ENCODE measurements at regions not wholly inside any gene's neighbourhood (a gene's known extent, or its start where the extent isn't known, plus 50 kb on each side); places are given as distances from the start of the nearest gene placed in this dataset.

DNA sequence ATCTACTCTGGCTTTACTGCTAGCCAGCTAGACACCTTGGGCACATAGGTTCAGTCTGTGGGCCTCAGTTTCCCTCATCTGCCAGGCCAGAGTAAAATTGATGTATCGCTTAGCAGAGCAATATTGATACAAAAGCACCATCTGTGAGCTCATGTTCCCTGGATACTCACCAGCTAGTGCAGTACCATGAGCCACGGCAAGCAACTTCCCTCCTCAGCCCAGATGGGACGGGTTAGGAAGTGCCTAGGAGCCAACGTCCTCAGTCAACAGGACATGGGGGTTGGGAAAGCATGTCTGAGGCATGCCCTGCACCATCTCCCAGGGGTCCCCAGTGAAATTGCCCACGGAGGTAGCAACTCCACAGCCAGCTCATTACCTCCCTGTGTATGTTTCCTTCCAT is 258.3 kb downstream of the ANKRD60 start:
- CTCF ChIA-PET, result interaction anchor here in 1 of 2 donors (0.5 kb wide), 1 partner anchor 219 kb away, joined by 3 read pairs; no protein-coding TSS in a partner anchor
- H3K9me3 Mint-ChIP-seq, result peaks cover 0 to 7% (median 6%) of the 10 kb centered on the region in 3 donors
- H3K36me3 Mint-ChIP-seq, result no peaks in the 10 kb centered on the region

DNA sequence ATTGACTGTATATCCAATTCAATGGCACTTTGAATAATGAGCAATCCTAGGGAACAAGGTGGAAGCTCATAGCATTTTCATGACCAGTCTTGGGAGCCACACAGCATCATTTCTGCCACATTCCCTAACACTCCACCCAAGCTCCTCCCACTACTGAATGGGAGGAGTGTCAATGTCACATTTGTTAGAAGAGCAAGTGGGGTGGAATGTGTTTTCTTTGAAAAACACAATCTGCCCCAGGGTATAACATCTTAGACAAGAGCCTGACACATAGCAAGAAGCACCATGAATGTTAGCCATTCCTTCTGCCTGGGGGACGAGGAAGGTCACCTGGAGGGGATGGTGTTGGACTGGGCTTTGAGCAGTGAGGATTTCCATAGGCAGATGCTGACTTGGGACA is 258.3 kb upstream of the PMEPA1 start:
- Mint-ChIP-seq H3K4me1 (no peaks in the 10 kb centered on the region), H3K4me3 (no peak overlapping the region), H3K9me3 (no peaks in the 10 kb centered on the region), H3K36me3 (no peaks in the 10 kb centered on the region), H3K27me3 (peaks cover 21 to 27% of the 10 kb centered on the region in 2 donors), H3K27ac (no peak overlapping the region)
- no peaks in the 10 kb centered on the region for H3K4me1 ChIP-seq (ENCODE audit: control insufficient read depth in 1 of 2, extremely low read depth in 1 of 2, insufficient read depth in 2 of 2, low read length in 2 of 2)
- H3K36me3 ChIP-seq (ENCODE audit: control insufficient read depth in 2 of 2, extremely low read depth in 1 of 2, insufficient read depth in 1 of 2, low read length in 1 of 2), result no peaks in the 10 kb centered on the region
- no peak overlapping the region for H3K27ac ChIP-seq (ENCODE audit: low read length)
- H3K27me3 ChIP-seq (replicated peaks in 1 of 2; ENCODE audit: control insufficient read depth in 2 of 2, extremely low read depth in 1 of 2, insufficient read depth in 2 of 2, low read length in 1 of 2), result peaks cover 0 to 41% of the 10 kb centered on the region in 2 experiments
- ChIA-PET CTCF (no interaction called here), POLR2A (no interaction called here)
- ATAC-seq (replicated peaks in 1 of 4) (no peak), DNase-seq (no peak)
- no peak overlapping the region for H3K4me3 ChIP-seq (ENCODE audit: control insufficient read depth in 1 of 2, extremely low read depth in 1 of 2, low read length in 1 of 2)
- WGBS (ENCODE audit: insufficient coverage), result 27% methylated on average over 1 of the region's 1 CpG
- H3K9me3 ChIP-seq, result no peaks in the 10 kb centered on the region

More for the DNA sequence above, 258.3 kb downstream of the ANKRD60 start:
- Mint-ChIP-seq H3K27me3 (peaks cover 16 to 23% of the 10 kb centered on the region in 2 donors), H3K4me3 (no peak overlapping the region), H3K27ac (no peak overlapping the region), H3K4me1 (no peaks in the 10 kb centered on the region)
- Histone ChIP-seq H3K27ac (ENCODE audit: low read length) (no peak overlapping the region), H3K4me1 (ENCODE audit: control insufficient read depth in 1 of 2, extremely low read depth in 1 of 2, insufficient read depth in 2 of 2, low read length in 2 of 2) (no peaks in the 10 kb centered on the region), H3K4me3 (ENCODE audit: control insufficient read depth in 1 of 2, extremely low read depth in 1 of 2, low read length in 1 of 2) (no peak overlapping the region), H3K9me3 (no peaks in the 10 kb centered on the region), H3K36me3 (ENCODE audit: control insufficient read depth in 2 of 2, extremely low read depth in 1 of 2, insufficient read depth in 1 of 2, low read length in 1 of 2) (no peaks in the 10 kb centered on the region), H3K27me3 (replicated peaks in 1 of 2; ENCODE audit: control insufficient read depth in 2 of 2, extremely low read depth in 1 of 2, insufficient read depth in 2 of 2, low read length in 1 of 2) (peaks cover 0 to 35% of the 10 kb centered on the region in 2 experiments)
- 56% methylated on average over 4 of the region's 5 CpGs for WGBS (ENCODE audit: insufficient coverage)
- ATAC-seq (replicated peaks in 1 of 4), result no peak
- no peak for DNase-seq
- POLR2A ChIA-PET, result no interaction called here

DNA sequence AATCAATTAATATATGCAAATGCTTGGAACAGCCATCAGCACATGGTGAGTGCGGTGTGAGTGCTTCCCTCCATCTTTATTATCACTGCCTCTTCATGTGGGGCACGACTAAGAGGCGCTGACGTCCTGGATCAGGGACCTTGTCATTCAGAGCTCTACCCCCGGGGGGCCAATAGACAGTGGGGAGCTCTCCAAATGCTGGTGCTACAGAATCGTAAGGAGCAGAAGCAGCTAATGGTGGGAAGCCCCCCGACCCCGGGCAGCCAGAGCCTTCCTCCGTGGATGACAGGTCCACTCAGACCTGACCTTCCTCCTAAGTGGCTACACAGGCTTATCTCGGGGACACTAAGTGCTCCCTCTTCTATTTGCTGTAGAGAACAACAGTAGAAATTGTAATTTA is 257.5 kb upstream of the PMEPA1 start:
- Histone ChIP-seq H3K27ac (ENCODE audit: low read length) (no peak overlapping the region), H3K9me3 (no peaks in the 10 kb centered on the region), H3K27me3 (replicated peaks in 1 of 2; ENCODE audit: control insufficient read depth in 2 of 2, extremely low read depth in 1 of 2, insufficient read depth in 2 of 2, low read length in 1 of 2) (peaks cover 0 to 39% of the 10 kb centered on the region in 2 experiments), H3K4me1 (ENCODE audit: control insufficient read depth in 1 of 2, extremely low read depth in 1 of 2, insufficient read depth in 2 of 2, low read length in 2 of 2) (no peaks in the 10 kb centered on the region), H3K36me3 (ENCODE audit: control insufficient read depth in 2 of 2, extremely low read depth in 1 of 2, insufficient read depth in 1 of 2, low read length in 1 of 2) (no peaks in the 10 kb centered on the region), H3K4me3 (ENCODE audit: control insufficient read depth in 1 of 2, extremely low read depth in 1 of 2, low read length in 1 of 2) (no peak overlapping the region)
- Mint-ChIP-seq H3K27me3 (peaks cover 21 to 27% of the 10 kb centered on the region in 2 donors), H3K9me3 (no peaks in the 10 kb centered on the region), H3K4me3 (no peak overlapping the region), H3K27ac (no peak overlapping the region), H3K4me1 (no peaks in the 10 kb centered on the region), H3K36me3 (no peaks in the 10 kb centered on the region)
- ChIA-PET POLR2A (no interaction called here), CTCF (no interaction called here)
- ATAC-seq (replicated peaks in 1 of 4) (no peak), DNase-seq (no peak)
- WGBS (ENCODE audit: insufficient coverage), result 79% methylated on average over 7 of the region's 10 CpGs

- 42% methylated on average over 3 of the region's 5 CpGs for WGBS (ENCODE audit: insufficient coverage)
- H3K4me1 ChIP-seq (ENCODE audit: control insufficient read depth in 1 of 2, extremely low read depth in 1 of 2, insufficient read depth in 2 of 2, low read length in 2 of 2), result no peaks in the 10 kb centered on the region
- peaks cover 0 to 37% of the 10 kb centered on the region in 2 experiments for H3K27me3 ChIP-seq (replicated peaks in 1 of 2; ENCODE audit: control insufficient read depth in 2 of 2, extremely low read depth in 1 of 2, insufficient read depth in 2 of 2, low read length in 1 of 2)
- no peaks in the 10 kb centered on the region for H3K36me3 Mint-ChIP-seq
- POLR2A ChIA-PET, result no interaction called here
- no peak overlapping the region for H3K4me3 ChIP-seq (ENCODE audit: control insufficient read depth in 1 of 2, extremely low read depth in 1 of 2, low read length in 1 of 2)
- H3K4me1 Mint-ChIP-seq, result no peaks in the 10 kb centered on the region
- ATAC-seq (replicated peaks in 1 of 4) (no peak), DNase-seq (no peak)
- no peaks in the 10 kb centered on the region for H3K9me3 ChIP-seq
- no peak overlapping the region for H3K27ac Mint-ChIP-seq
- no peak overlapping the region for H3K4me3 Mint-ChIP-seq
- H3K27me3 Mint-ChIP-seq, result peaks cover 21 to 25% of the 10 kb centered on the region in 2 donors
- no peak overlapping the region for H3K27ac ChIP-seq (ENCODE audit: low read length)
- H3K36me3 ChIP-seq (ENCODE audit: control insufficient read depth in 2 of 2, extremely low read depth in 1 of 2, insufficient read depth in 1 of 2, low read length in 1 of 2), result no peaks in the 10 kb centered on the region
- H3K9me3 Mint-ChIP-seq, result no peaks in the 10 kb centered on the region
- CTCF ChIA-PET, result no interaction called here
Observed at GRCh38 chr20:57966620-57967019, 256.8 kb upstream of the PMEPA1 start.

DNA sequence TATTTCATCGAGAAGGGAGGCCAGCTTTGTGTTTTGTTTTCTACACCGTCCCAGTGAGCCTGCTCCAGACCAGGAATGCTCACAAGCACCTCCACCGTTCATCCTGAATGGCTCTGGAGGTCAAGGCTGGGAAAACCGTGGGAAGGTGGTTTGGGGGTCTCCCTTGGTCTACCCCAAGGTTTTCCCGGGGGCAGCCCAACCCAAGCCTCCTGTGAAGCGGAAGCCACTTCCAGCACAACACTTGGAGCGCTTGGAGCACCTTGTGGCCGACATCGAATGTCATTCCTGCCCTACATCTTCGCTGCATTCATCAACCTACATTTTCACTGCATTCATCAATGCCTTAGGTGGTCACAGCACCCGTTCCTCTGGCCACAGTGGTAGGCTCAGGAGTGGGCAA is 255.6 kb upstream of the PMEPA1 start:
- Histone ChIP-seq H3K4me3 (ENCODE audit: control insufficient read depth in 1 of 2, extremely low read depth in 1 of 2, low read length in 1 of 2) (no peak overlapping the region), H3K9me3 (no peaks in the 10 kb centered on the region), H3K27ac (ENCODE audit: low read length) (no peak overlapping the region), H3K36me3 (ENCODE audit: control insufficient read depth in 2 of 2, extremely low read depth in 1 of 2, insufficient read depth in 1 of 2, low read length in 1 of 2) (no peaks in the 10 kb centered on the region), H3K27me3 (replicated peaks in 1 of 2; ENCODE audit: control insufficient read depth in 2 of 2, extremely low read depth in 1 of 2, insufficient read depth in 2 of 2, low read length in 1 of 2) (peaks cover 0 to 41% of the 10 kb centered on the region in 2 experiments), H3K4me1 (ENCODE audit: control insufficient read depth in 1 of 2, extremely low read depth in 1 of 2, insufficient read depth in 2 of 2, low read length in 2 of 2) (no peaks in the 10 kb centered on the region)
- Mint-ChIP-seq H3K27me3 (peaks cover 21 to 23% of the 10 kb centered on the region in 2 donors), H3K36me3 (no peaks in the 10 kb centered on the region), H3K4me1 (no peaks in the 10 kb centered on the region), H3K9me3 (no peaks in the 10 kb centered on the region), H3K4me3 (no peak overlapping the region), H3K27ac (no peak overlapping the region)
- ATAC-seq (replicated peaks in 1 of 4) (no peak), DNase-seq (no peak)
- POLR2A ChIA-PET, result no interaction called here
- 73% methylated on average over 9 of the region's 11 CpGs for WGBS (ENCODE audit: insufficient coverage)
- CTCF ChIA-PET, result no interaction called here

DNA sequence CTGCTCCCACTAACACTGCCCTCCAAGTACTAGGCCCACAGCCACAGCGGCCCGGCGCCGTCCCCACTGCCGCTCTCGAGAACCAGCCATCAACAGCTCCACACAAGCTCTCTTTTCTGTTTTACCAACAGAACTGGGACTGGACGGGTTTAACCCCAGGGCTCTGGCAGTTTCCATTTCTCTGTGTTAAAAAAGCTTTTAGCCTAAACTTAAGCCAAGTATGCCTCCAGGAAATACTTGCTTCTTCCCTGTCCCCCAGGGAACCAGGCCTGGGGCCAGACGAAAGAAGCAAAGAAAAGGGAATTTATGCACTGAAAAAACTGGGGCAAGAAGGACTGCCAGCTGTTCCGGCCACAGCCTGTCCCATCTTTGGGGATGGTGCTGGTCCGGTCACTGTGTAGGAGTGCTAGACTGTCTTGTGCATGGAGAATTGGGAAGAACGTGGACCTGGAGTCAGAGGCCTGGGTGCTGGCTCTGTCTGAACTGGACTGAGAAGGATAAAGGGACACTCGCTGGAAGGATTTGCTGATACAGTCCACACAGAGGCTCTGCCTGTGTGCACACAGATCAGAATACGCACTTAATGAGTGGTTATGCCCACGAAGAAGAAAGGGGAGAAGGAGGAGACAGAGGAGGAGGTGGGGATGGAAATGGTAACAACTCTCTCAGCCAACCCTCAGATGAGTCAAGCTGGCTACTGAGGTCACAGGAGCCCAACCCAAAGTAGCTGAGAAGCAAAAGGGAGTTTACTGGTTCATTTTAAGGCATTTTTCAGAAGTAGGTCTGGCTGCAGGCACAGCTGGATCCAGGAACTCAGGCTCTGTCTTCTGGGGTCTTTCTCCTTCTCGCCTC is 254.4 kb upstream of the PMEPA1 start:
- ChIA-PET POLR2A (no interaction called here), CTCF (no interaction called here)
- no peaks in the 10 kb centered on the region for H3K9me3 Mint-ChIP-seq
- Histone ChIP-seq H3K4me3 (ENCODE audit: control insufficient read depth in 1 of 2, extremely low read depth in 1 of 2, low read length in 1 of 2) (no peak overlapping the region), H3K36me3 (ENCODE audit: control insufficient read depth in 2 of 2, extremely low read depth in 1 of 2, insufficient read depth in 1 of 2, low read length in 1 of 2) (no peaks in the 10 kb centered on the region), H3K9me3 (no peaks in the 10 kb centered on the region), H3K27ac (ENCODE audit: low read length) (no peak overlapping the region), H3K4me1 (ENCODE audit: control insufficient read depth in 1 of 2, extremely low read depth in 1 of 2, insufficient read depth in 2 of 2, low read length in 2 of 2) (no peaks in the 10 kb centered on the region), H3K27me3 (replicated peaks in 1 of 2; ENCODE audit: control insufficient read depth in 2 of 2, extremely low read depth in 1 of 2, insufficient read depth in 2 of 2, low read length in 1 of 2) (peaks cover 0 to 31% of the 10 kb centered on the region in 2 experiments)
- ATAC-seq (replicated peaks in 1 of 4) (no peak), DNase-seq (no peak)
- no peaks in the 10 kb centered on the region for H3K36me3 Mint-ChIP-seq
- H3K27me3 Mint-ChIP-seq, result peaks cover 16 to 20% of the 10 kb centered on the region in 2 donors
- WGBS (ENCODE audit: insufficient coverage), result 88% methylated on average over 12 of the region's 15 CpGs
- H3K4me1 Mint-ChIP-seq, result no peaks in the 10 kb centered on the region
- no peak overlapping the region for H3K27ac Mint-ChIP-seq
- H3K4me3 Mint-ChIP-seq, result no peak overlapping the region

Measured in T-cell (primary cell).